CD4-positive, alpha-beta T cell treated with Interleukin-6 at 100 ng/mL for 8 hours (primary cell): ENCODE measurements at regions not wholly inside any gene's neighbourhood (a gene's known extent, or its start where the extent isn't known, plus 50 kb on each side); places are given as distances from the start of the nearest gene placed in this dataset.
A peak's percentile ranks its signal among the peaks of the same experiment; 100 is the strongest.
"Not testable (repeated sequence)": the region's sequence is repeated elsewhere in the genome, so short reads cannot be mapped to it uniquely, and the experiment has no call there.

Experiments
- DNase-seq: peaks from one replicate; pipeline ENCODE4 v3.0.0-alpha.2; 2020; ENCODE audit warnings: mixed read lengths, low spot score

DNA sequence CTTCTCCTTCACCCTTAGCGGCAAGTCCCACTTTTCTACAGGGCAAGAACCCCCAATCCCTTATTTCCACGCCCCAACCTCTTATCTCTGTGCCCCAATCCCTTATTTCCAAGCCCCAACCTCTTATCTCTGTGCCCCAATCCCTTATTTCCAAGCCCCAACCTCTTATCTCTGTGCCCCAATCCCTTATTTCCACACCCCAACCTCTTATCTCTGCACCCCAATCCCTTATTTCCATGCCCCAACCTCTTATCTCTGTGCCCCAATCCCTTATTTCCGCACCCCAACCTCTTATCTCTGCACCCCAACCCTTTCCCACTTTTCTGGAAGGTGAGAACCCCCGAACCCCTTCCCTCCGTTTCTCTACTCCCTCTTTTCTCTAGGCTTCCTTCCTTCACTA is 116.1 kb upstream of the GJE1 start:
- not testable (repeated sequence) for DNase-seq

DNA sequence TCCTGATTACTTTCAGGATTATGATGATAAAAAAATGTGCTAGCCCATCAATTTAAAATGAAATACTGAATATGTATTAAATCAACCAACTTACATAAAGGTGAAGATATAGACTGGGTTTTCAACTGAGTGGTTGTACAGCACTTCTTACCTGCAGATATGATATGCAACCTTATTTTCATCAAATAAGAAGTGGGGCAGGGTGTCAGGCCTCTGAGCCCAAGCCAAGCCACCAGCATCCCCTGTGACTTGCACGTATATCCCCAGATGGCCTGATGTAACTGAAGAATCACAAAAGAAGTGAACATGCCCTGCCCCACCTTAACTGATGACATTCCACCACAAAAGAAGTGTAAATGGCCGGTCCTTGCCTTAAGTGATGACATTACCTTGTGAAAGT is 117.3 kb upstream of the GJE1 start:
- DNase-seq = not testable (repeated sequence)

DNA sequence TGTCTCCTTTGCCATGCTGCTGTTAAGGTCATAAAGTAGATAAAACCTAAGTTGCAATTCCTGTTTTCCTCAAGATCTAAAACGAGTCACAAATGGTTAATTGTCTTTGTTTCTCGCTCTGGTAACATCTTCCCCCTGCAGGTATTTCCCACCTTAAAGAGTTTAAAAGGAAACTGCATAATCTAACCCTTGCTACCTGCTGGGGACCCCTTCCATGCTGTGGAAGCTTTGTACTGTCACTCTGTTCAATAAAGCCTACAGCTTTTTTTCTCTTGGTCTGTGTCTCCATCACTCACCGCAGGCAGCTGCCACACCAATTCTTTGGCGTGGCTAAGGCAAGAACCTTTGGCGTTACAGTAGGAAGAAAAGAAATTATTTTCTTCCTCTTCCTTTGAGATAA is 117.7 kb upstream of the GJE1 start:
- no peak for DNase-seq

DNA sequence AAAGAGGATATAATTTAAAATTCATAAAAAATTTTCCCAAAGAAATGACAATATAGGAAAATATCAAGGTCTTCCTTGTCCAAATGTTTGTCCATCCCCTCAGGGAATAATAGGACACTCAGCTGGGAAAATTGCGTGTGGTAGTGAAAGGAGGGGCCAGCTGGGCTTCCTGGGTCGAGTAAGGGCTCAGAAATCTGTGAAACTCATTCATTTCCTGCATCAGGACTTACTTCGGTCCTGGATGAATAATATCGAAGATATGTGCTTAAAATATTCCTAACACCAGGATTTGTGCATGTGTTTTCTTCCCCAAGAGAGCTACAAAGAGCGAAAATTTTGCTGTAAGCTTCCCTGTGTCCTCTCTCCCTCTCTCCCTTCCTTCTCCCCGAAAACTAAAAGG is 118.2 kb upstream of the GJE1 start:
- DNase-seq = no peak

DNA sequence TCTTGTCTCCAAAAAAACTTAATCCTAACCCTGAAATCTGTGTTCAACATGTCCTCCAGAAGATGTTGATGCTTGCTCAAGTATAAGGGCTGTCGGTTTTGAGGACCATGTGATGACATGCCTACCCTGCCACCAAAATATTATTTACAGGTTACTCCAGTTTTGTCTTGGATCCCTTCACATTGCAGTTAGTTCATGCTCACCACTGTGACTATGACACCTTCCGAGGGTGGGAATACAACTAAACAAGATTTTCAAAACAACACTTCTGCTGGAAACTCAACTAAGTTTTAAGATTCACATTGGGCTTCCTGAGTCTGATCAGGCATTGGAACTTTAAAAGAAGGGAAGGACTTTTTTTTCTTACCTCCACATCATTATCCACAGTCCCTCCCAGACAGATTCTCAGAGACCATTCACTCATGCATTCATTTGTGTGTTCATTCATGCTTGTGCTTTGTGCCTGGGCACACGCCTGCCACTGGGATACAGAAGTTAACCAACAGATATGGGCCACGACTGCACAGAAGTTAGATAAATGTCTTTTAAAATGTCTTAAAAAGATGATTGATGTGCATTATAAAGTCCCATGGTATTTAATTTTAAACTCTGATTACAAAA is 118.7 kb upstream of the GJE1 start:
- no peak for DNase-seq

DNA sequence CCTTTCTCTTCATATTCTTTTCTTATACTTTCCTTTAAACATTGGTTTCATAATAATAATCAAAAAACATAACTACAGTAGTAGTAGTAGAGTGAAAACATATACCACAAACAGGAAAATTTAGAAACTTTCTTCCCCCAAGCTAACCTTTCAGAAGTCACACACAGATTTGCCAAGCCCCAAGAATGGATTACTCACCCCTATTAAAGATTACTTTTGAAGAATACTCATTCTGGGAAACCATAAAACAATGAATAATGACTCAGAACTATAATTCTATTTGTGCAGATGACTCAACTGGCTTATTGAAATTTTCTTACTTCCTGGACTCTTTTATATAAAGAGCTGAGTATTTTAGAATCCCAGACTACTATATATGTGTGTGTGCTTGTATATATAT is 119.4 kb upstream of the GJE1 start:
- DNase-seq = no peak

DNA sequence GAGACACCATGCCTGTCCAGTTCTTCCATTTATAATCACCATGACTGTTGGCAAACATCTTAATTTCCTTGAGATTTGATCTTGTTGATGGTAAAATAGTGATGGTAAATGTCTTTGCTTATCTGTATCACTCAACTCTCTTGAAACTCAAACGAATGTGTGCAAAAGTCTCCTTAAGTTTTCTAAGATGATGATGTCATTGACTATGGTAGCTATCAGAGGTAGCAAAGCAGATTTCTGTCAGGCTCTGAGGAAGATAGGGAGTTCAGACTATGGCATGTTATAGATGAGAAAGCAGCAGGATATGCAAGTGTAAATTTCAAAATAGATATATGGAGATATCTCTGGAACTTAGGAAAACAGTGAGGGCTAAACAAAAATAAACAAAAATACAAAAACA is 121.0 kb upstream of the GJE1 start:
- no peak for DNase-seq

DNA sequence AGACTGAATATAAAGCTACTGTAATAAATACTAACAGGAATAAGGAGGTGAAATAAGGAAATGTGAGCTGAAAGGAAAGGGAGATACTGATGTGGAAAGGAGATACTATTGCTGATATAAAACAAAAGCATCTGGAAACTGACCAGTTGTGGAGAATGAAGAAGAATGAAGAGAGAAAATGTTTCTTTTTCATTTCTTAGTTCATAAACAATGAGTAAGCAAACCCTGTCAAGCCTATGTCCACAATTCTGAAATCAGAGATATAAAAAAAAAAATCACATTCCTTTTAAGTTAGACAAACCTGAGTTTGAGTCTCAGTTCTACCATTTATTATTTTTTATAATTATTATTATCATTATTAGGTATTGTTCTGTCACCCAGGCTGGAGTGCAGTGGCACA is 121.6 kb upstream of the GJE1 start:
- DNase-seq = no peak

DNA sequence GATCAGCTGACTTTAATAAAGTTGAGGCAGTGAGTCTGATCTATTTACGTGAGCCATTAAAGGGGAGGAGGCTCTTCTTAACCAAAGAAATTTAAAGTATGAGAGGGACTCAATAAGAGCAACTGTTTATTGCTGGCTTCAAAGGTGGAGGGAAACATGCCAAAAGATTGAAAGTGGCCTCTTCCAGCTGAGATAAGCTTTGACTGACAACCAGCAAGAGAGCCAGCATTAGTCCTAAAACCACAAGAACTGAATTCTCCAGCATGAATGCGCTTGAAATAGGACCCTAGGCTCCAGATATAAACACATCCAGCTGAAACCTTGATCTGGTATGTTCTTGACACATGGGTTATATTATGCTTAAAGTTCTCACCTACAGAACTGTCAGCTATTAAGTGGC is 123.1 kb upstream of the GJE1 start:
- no peak for DNase-seq

DNA sequence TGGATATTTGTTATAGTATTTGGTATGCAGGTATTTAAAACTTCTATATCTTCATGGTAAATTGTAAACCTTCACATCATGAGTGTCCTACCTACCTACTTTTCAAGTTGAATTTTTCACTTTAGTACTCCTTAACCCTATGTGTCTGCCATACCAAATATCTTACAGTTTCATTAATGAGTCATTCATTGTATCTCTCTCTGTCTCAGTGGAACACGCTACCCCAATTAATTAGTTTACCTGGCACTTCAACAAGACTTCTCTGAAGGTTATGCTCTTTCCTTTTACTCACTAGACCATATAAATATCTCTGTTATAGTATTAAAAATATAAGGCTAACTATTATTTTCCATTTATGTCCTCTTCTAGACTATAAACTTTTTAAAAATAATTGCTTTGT is 123.9 kb upstream of the GJE1 start:
- DNase-seq = no peak

DNA sequence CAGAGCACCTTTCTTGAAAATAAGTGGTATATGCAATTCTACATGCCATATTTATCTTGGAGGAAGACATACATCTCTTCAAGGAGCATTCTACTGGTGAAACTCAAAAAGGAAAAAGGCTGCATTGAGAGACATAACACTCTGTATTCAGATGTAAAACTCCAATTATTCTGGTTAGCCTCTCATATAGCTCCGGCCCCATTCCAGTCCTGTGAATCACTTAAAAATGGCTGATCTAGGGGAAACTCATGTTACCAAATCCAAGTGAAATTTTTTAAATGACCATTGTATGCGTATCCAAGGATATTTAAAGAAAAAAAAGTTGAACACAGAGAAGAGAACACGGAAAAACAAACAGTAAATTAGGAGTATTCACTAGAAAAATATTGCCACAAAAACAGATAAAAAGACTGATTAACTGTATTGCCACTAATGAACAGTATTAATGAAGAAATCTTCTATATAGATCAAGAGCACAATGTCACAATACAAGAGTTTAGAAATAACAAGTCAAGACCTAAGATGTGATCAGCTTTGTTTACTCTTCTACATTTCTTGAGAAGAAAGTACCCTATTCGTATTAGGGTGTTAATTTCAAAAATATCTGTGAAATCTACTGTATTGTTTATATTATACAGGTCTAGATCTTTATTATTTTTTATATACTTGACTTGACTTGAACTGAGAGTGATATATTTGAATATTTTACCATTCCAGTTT is 124.5 kb upstream of the GJE1 start:
- no peak for DNase-seq

DNA sequence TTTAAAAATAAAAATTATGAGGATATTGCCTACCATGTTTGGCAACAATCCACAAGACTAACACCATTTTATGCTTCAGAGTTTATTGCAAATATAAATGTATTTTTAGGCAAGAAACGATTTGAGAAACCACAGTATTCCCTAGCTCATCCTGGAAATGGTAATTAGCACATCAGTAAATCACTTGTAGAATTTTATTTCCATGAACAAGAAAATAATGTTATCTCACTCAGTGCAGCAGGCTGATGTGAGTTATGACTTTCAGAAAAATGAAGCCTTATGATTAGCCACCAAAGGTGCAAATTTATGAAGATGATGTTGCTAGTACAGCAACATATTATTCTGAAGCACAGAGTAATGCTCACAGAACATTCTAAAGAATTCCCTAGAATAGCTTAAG is 127.7 kb upstream of the GJE1 start:
- DNase-seq = no peak

DNA sequence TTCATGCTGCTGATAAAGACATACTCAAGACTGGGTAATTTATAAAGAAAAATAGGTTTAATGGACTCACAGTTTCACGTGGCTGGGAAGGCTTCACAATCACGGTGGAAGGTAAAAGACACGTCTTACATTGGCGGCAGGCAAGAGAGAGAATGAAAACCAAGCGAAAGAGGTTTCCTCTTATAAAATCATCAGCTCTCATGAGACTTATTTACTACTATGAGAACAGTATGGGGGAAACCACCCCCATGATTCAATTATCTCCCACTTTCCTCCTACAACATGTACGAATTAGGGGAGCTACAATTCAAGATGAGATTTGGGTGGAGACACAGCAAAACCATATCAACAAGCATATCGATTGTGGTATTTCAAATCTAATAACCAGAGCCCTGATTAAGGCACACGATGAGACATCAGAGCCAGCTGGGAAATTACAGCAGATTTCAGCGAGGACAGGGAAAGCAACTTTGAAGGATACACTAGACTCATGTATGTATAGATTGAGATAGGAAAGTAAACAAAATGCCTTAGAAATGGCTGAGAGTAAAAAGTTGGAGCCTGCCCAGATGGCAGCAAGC is 129.8 kb upstream of the GJE1 start:
- no peak for DNase-seq

DNA sequence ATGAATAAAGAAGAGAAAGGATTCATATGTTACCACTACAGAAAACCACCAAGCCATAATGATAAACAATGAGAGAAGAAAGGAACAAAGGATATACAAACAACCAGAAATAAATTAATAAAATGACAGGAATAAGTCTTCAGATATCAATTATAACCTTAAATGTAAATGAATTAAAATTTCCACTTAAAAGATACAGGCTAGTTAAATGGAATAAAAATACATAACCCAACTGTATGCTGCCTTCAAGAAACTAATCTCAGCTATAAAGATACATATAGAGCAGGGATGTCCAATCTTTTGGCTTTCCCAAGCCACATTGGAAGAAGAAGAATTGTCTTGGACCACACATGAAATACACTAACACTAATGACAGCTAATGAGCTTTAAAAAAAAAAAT is 135.9 kb upstream of the GJE1 start:
- DNase-seq = no peak

DNA sequence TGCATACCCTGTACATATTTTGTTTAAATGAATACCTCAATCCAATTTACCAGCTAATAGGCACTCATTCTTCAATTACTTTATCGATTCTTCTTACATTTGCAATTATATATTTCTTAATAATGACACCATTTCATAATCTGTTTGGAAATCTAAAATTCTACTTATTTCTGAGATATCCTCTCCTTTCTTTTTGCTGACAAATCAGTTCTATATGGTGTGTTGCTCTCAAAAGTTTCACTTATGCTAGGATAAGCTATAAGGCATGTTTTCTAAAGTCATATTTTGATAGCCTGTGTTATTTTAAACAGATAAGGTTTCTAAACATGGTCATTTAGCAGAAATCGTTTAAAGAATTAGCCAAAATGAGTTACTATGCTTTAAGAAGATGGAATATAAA is 140.6 kb upstream of the GJE1 start:
- no peak for DNase-seq

DNA sequence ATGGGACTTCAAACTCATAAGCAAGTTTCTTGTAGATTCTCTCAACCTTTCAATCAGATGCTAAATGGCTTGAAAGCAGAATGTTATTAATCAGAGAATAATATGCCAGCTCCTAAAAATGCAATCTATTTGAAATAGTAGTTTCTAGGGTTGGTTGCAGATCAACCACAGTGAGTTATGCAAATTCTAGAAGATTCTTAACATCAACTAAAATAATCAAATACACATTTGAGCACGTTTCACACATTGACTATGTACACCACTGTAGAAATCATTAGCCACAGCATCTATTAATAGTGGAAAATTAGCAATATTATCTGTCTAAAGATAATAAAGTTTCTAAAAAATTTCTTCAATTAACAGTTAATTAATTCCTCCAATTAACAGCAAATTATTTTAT is 141.9 kb upstream of the GJE1 start:
- DNase-seq = no peak

DNA sequence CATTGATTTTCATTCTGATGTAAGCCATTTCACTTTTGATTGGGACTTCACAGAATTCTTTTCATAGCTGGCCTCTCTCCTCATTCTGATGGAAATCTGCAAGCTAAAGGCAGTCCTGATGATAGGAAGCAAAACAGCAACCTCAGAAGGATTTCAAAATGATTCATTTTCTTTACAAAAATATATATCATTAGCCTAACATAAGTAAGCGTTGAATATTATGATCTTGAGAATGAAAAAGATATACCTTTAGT is 143.1 kb upstream of the GJE1 start:
- DNase-seq = no peak

DNA sequence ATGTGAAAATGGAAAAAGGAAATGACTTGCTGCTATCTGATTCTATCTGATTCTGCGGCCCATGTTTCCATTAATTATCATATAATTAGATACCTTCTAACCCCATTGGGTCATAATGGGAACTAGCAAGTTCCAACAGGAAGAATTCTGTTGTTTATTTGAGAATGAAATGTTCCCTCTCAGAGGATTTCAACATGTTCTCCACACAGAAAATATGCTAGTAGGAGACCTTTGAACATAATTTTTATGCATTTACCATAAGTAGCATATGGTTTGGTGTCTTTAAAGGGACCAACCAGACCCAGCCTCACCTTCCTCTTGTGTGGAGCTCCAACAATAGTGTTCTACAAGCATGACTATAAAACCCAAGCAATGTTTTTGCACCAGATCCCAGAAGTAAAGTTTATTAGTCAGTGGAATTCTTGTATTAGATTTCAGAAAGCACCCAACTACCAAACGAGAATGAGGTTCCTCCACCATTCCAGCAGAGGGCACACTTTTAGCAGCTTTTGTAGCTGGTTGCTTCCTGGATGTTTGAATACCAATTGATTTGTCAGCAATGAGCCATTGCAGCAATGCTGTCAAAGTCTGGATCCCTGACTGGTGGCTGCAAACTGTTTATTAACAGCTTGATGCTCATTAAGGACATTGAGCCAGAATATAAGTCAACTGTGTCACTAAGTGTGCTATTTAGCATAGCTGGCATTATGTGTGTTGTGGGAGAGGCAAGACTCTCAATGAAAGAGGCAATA is 143.6 kb upstream of the GJE1 start:
- peak; percentile 12 for DNase-seq

DNA sequence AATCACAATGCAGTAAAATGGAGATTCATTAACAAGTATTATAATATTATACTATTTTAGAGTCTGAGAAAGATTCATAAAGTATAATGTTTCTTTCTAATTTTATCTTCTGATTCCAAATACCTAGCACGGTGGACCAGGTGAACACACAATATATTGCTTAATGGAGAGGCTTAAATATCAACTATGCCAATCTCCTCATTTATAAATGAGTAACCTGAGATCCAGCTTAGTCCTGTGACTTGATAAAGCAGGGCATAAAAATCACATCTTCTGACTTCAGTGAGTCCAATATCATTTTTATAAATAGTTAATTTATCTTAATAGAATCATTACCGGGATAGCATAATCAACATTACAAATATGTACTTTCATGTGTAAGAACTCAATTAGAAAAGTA is 144.4 kb upstream of the GJE1 start:
- no peak for DNase-seq

DNA sequence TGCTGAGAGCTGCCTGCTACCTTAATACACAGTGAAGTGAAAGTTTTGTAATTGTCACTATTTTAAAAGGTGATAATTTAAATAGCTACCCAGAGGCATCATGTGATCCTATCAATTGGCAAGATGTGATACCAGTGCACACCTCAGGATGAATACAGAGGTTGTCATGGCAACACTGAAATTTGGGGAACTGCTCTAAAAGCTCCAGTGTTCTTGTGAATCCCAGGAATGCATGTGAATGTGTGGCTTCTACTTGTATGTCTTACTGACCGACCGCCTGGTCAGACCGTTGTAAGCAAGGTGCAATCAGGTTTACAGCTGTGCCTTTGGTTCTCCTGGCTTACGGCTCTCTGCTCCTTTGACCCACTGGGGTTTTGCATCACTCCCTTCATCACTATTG is 146.3 kb upstream of the GJE1 start:
- no peak for DNase-seq

DNA sequence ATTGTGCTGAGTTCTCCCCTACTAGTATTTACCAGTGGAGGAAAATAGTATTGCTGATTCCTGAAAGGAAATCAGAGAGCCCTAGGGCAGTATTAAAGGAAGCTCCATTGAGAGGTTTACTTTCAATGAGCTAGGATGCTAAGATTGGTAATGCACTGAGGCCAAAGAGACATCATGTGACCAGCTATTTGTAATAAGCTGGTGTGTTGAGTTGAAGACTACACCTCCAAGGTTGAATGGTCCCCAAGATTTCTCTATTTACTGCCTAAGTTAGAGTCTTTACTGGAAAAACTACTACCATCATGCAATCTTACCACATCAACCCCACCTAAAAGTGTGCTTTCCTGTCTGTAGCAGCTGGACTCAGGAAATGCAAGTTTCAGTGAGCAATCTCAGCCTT is 151.5 kb upstream of the GJE1 start:
- no peak for DNase-seq

DNA sequence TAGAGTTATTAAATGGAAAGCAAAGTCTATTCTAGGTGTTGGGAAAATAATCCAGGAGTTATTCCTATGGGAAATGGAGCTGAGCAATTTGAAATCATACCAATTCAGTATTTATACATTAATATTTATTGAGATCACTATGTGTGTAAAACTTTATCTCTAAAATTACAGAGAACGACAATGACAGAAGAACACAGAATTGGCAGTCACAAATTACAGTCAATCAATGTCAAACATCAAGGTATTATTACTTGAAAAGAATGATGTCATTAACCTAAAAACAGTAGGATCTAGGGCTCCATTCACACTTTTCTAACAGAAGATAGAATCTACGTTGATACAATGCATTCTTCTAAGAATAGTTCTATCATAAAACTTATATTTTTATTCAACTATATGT is 154.9 kb upstream of the GJE1 start:
- DNase-seq = no peak

DNA sequence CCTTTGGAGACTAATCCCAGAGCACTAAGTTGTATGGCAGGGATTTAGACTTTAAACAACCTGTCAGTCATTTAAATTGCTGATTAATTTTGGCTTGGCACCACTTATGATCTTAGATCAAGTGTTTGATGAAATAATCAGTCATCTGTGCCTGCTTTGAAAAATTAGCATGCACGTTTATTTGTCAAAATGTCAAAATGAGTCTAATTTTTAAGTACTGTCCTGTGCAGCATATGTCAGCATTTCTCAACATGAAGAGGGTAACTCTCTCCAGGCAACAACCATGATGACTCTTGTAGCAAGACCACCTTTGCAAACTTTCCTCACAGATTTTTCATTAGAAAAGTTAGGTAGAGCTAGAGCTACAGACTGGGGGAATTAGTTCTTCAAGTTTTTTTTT is 155.7 kb upstream of the GJE1 start:
- no peak for DNase-seq
